ENCODE measurements at regions not wholly inside any gene's neighbourhood (a gene's known extent, or its start where the extent isn't known, plus 50 kb on each side); places are given as distances from the start of the nearest gene placed in this dataset.

- in situ Hi-C loops (cut with HindIII; ENCODE audit: low pct_unique_long_range_greater_than_20kb, low sequenced_read_pairs) (no loop called here), intact Hi-C loops (cut with micrococcal nuclease; ENCODE audit: unreplicated experiment) (no loop called here)
- Histone ChIP-seq H3K27ac (ENCODE audit: low read length) (no peak overlapping the region), H3K4me1 (ENCODE audit: control insufficient read depth, insufficient read depth, low read length) (no peaks in the 10 kb centered on the region), H3K9me3 (ENCODE audit: control insufficient read depth, insufficient read depth, low read depth, low read length) (no peaks in the 10 kb centered on the region), H3K4me3 (ENCODE audit: low read depth in 2 of 2, low read length in 2 of 2) (no peak overlapping the region), H3K27me3 (ENCODE audit: control insufficient read depth, insufficient read depth, low read length) (no peaks in the 10 kb centered on the region), H3K36me3 (ENCODE audit: control insufficient read depth, insufficient read depth, low read length) (no peaks in the 10 kb centered on the region)
- BruUV-seq (replicated peaks): no TSS peak
- ATAC-seq: no peak
- no peak for TF ChIP-seq POLR2AphosphoS5 (IDR thresholded peaks at IDR 0.05; ENCODE audit: low read depth, low read length)
- TF ChIP-seq TCF7L2 (IDR thresholded peaks at IDR 0.05; ENCODE audit: low read depth, low read length): no peak
- TF ChIP-seq, protein P1, sequence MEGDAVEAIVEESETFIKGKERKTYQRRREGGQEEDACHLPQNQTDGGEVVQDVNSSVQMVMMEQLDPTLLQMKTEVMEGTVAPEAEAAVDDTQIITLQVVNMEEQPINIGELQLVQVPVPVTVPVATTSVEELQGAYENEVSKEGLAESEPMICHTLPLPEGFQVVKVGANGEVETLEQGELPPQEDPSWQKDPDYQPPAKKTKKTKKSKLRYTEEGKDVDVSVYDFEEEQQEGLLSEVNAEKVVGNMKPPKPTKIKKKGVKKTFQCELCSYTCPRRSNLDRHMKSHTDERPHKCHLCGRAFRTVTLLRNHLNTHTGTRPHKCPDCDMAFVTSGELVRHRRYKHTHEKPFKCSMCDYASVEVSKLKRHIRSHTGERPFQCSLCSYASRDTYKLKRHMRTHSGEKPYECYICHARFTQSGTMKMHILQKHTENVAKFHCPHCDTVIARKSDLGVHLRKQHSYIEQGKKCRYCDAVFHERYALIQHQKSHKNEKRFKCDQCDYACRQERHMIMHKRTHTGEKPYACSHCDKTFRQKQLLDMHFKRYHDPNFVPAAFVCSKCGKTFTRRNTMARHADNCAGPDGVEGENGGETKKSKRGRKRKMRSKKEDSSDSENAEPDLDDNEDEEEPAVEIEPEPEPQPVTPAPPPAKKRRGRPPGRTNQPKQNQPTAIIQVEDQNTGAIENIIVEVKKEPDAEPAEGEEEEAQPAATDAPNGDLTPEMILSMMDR (IDR thresholded peaks at IDR 0.05): no peak
- TF ChIP-seq, protein P2, sequence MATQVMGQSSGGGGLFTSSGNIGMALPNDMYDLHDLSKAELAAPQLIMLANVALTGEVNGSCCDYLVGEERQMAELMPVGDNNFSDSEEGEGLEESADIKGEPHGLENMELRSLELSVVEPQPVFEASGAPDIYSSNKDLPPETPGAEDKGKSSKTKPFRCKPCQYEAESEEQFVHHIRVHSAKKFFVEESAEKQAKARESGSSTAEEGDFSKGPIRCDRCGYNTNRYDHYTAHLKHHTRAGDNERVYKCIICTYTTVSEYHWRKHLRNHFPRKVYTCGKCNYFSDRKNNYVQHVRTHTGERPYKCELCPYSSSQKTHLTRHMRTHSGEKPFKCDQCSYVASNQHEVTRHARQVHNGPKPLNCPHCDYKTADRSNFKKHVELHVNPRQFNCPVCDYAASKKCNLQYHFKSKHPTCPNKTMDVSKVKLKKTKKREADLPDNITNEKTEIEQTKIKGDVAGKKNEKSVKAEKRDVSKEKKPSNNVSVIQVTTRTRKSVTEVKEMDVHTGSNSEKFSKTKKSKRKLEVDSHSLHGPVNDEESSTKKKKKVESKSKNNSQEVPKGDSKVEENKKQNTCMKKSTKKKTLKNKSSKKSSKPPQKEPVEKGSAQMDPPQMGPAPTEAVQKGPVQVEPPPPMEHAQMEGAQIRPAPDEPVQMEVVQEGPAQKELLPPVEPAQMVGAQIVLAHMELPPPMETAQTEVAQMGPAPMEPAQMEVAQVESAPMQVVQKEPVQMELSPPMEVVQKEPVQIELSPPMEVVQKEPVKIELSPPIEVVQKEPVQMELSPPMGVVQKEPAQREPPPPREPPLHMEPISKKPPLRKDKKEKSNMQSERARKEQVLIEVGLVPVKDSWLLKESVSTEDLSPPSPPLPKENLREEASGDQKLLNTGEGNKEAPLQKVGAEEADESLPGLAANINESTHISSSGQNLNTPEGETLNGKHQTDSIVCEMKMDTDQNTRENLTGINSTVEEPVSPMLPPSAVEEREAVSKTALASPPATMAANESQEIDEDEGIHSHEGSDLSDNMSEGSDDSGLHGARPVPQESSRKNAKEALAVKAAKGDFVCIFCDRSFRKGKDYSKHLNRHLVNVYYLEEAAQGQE (IDR thresholded peaks at IDR 0.05; ENCODE audit: insufficient read depth in 1 of 2, low read depth in 2 of 2, low read length in 1 of 2): no peak
- no peak for TF ChIP-seq SIN3A (IDR thresholded peaks at IDR 0.05; ENCODE audit: borderline replicate concordance, insufficient read depth, low read depth, low read length)
- DNase-seq (ENCODE audit: low read depth, low spot score): no peak
- ChIA-PET POLR2A (no interaction called here), CTCF (no interaction called here)
These were observed 406.6 kb upstream of the TMPRSS15 start for GRCh38 chr21:18810136-18810535.

GRCh38 chr21:18812308-18812707 is 408.7 kb upstream of the TMPRSS15 start:
- ATAC-seq: no peak
- CTCF ChIA-PET: no interaction called here
- POLR2A ChIA-PET: no interaction called here
- in situ Hi-C loops (cut with HindIII; ENCODE audit: low pct_unique_long_range_greater_than_20kb, low sequenced_read_pairs) (no loop called here), intact Hi-C loops (cut with micrococcal nuclease; ENCODE audit: unreplicated experiment) (no loop called here)
- TF ChIP-seq TCF7L2 (IDR thresholded peaks at IDR 0.05; ENCODE audit: low read depth, low read length) (no peak), POLR2AphosphoS5 (IDR thresholded peaks at IDR 0.05; ENCODE audit: low read depth, low read length) (no peak), SIN3A (IDR thresholded peaks at IDR 0.05; ENCODE audit: borderline replicate concordance, insufficient read depth, low read depth, low read length) (no peak)
- TF ChIP-seq, protein P2 (IDR thresholded peaks at IDR 0.05; ENCODE audit: insufficient read depth in 1 of 2, low read depth in 2 of 2, low read length in 1 of 2): no peak
- TF ChIP-seq, protein P1 (IDR thresholded peaks at IDR 0.05): no peak
- Histone ChIP-seq H3K36me3 (ENCODE audit: control insufficient read depth, insufficient read depth, low read length) (no peaks in the 10 kb centered on the region), H3K9me3 (ENCODE audit: control insufficient read depth, insufficient read depth, low read depth, low read length) (no peaks in the 10 kb centered on the region), H3K4me1 (ENCODE audit: control insufficient read depth, insufficient read depth, low read length) (no peaks in the 10 kb centered on the region), H3K27ac (ENCODE audit: low read length) (no peak overlapping the region), H3K27me3 (ENCODE audit: control insufficient read depth, insufficient read depth, low read length) (no peaks in the 10 kb centered on the region), H3K4me3 (ENCODE audit: low read depth in 2 of 2, low read length in 2 of 2) (no peak overlapping the region)
- no TSS peak for BruUV-seq (replicated peaks)
- no peak for DNase-seq (ENCODE audit: low read depth, low spot score)
